ENCODE measurements at regions not wholly inside any gene's neighbourhood (a gene's known extent, or its start where the extent isn't known, plus 50 kb on each side); places are given as distances from the start of the nearest gene placed in this dataset.

DNA sequence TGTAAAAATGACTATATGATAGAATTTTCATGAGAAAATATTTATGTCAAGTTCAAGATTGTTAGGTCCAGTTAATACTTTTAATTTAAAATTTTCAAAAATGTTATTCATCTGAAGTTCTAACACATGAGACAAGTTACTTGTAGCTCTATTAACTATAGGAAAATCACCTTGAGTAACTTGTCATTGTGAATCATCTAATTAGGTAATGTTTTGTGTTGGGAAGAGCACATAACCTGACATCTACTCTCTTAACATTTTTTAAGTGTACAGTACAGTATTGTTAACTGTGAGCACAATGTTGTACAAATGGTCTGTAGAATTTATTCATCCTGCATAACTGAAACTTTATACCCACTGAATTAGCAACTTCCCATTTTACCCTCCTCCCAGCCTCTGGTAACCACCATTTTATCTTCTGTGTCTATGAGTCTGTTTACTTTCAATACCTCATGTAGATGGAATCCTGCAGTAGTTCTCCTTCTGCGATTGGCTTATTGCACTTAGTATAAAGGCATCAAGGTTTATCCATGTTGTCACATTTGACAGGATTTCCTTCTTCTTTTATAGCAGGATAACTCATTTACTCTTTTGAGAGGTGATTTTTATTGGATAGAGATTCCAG lies 54.6 kb downstream of the ARL4A start:
- no peak for DNase-seq

DNA sequence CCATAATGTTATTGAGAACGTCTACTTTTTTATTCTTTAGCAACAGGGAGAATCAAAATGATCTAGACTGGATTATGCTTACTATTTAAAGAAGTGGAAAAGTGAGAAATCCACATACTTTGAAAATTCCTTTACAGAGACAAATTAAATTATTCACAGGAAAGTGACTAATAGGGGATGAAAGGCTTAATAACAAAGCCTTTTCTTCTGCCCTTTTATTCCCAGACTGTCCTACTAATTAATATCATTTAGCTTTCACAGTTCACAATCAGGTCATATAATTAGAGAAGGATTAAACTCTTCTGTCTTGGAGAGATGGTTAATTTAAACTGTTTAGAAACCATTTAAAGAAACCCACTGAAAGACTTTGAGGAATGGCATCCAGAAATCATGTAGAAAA lies 58.8 kb downstream of the ARL4A start:
- DNase-seq = no peak

DNA sequence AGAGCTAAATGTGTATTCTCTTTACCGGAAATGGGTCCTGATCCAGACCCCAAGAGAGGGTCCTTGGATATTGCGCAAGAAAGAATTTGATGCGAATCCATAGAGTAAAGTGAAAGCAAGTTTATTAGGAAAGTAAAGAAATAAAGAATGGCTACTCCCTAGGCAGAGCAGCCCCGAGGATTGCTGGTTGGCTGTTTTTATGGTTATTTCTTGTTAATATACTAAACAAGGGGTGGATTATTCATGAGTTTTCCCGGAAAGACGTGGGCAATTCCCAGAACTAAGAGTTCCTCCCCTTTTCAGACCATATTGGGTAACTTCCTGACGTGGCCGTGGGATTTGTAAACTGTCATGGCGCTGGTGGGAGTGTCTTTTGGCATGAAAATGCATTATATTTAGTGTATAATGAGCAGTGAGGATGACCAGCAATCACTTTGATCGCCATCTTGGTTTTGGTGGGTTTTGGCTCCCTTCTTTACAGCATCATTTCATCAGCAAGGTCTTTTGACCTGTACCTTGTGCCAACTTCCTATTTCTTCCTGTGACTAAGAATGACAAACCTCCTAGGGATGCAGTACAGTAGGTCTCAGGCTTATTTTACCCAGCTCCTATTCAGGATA lies 60.4 kb downstream of the ARL4A start:
- DNase-seq = no peak

DNA sequence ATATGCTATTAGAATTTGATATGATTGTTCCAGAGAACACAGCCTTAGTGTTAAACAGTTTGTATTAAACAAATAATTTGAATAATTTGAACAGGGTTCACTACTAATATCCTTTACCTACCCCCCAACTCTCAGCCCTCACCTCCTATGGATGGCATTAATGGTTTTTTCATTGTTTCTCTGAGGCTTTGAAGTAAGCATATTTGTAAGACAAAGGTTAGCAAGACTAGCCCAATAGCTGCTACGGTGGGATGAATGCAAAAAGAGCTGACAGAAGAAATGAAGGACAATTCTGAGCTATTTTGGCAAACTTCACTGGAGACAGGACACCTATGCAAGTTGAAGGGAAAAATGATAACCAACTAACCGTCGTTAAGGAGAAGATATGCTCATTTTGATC lies 61.6 kb downstream of the ARL4A start:
- DNase-seq = no peak

DNA sequence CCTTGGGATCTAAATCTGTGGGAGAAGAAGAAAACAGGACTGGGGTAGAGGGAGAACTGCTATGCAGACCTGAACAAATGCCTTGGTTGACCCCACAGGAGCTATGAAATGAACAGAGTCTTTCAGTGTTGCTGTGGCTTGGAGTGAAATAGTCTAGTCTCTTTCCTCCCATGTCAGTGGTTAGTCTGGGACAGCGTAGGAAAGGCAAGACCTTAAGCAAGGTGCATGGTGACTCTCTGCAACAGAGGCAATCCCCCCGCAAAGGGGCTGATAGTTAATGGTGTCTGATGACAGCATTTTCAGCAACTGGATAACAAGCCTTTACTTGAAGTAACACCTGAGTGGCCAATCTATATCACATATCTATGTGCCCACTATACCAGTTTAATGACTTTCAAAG lies 62.3 kb downstream of the ARL4A start:
- no peak for DNase-seq

DNA sequence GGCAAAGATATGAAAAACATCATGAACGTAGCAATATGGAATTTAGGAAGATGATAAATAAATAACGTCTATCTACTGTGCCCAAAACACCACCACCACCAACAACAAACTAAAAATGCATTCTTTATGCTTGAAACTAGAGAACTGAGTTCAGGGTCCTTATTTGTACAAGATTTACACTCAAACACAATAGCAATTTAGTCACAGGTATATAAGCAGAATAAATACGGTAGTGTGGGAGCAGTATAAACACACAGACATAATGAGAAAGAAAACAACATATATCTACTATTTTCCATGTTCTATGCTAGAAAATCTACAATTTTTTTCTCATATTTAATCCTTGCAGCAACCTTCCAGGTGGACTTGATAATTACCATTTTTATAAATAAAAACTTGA lies 64.3 kb downstream of the ARL4A start:
- DNase-seq = no peak

DNA sequence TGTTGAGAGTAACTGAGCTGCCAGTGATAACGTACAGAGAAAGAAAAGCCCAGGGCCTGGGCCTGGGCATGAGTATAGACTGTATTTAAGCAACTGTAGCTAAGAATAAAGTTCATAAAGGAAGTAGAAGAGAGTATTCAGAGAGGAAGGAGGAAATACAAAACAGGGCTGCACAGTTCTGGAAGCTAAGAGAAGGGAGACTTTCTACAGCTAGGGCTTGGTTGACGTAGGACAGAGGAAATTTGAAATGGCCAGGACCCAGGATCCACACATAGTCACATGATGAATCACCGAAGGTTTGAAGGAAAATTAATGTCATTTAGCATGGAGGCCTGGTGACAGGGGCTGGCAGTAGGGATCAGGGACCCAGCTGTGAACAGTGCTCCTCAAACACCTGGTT lies 66.7 kb downstream of the ARL4A start:
- DNase-seq = no peak

DNA sequence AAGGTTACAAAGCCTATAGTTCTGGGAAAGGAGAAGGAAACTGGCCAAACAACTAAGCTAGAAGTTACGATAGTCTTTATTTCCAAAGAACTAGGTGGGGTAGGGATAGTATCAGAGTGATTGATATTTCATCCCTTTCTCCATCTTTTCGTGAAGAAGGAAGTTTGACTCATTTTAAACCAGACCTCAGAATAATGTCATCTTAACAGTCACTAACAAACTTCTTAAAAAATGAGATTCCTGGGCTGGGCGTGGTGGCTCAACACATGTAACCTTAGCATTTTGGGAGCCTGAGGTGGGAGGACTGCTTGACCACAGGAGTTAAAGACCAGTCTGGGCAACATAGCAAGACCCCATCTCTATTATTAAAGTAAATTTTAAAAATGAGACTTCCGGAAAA lies 69.4 kb downstream of the ARL4A start:
- DNase-seq = no peak

DNA sequence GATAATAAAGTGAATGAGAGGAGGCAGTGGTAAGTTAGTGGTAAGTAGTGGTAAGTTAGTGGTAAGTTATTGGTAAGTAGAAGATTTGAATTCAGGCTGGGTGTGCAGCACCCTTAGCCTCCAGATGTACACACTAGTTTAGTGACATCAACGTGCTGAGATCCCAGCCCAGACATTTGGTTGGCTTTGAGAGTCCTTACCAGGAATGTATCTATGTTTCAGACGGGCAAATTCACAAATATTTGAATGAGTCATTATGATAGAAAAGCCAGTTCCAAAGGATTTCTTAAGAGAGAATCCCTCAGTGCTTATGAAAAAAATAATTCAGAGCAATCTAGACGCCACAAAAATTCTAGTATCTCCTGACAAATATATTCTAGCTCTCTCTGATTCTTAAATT lies 70.0 kb downstream of the ARL4A start:
- no peak for DNase-seq

DNA sequence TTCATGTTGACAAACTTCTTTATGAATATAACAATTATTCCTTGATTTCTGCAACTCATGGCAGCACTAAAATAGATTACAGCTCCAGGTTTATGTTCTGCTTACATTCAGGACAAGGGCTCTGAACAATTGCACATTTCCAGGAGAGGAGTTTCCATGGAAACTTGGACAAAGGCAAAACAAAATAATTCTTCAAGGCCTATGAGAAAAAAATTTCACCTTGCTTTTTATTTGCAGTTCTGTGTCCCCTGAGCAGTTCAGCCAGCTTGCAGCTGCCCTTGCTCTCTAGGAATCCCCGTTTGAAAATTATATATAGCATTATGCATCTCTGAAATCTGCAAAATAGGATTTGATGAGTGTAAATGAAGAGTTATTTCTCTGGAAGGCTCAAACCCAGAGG lies 71.7 kb downstream of the ARL4A start:
- DNase-seq = no peak

DNA sequence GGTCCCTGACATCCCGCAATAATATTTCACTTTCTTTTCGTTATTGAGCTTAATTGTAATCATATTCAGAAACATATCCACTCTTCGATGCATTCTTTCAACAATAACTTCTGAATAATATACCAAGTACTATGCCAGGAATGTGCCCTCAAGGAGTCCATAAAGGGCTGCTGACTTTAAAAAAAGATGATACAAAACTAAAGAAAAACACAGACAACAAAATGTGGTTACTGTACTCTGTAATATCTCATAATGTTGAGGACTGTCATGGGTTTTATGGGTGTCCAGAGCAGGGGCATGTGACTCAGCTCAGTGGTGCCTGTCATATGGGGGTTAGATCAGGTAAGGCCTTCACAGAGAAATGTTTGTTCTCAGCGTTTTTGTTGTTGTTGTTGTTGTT lies 73.7 kb downstream of the ARL4A start:
- DNase-seq = no peak

DNA sequence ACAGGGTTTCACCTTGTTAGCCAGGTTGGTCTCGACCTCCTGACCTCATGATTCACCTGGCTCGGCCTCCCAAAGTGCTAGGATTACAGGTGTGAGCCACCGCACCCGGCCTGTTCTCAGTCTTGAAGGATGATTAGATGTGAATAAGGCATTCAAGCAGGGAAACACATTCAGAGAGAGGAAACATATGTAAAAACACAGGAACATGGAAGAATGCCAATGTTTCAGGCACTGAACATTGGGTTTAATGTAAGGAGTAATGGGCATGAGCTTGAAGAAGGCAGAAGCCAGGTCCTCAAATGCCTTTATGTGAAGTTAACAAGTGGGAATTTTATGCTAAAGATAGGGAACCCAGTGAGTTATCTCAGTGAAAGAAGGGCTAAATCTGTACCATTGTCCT lies 74.3 kb downstream of the ARL4A start:
- no peak for DNase-seq

DNA sequence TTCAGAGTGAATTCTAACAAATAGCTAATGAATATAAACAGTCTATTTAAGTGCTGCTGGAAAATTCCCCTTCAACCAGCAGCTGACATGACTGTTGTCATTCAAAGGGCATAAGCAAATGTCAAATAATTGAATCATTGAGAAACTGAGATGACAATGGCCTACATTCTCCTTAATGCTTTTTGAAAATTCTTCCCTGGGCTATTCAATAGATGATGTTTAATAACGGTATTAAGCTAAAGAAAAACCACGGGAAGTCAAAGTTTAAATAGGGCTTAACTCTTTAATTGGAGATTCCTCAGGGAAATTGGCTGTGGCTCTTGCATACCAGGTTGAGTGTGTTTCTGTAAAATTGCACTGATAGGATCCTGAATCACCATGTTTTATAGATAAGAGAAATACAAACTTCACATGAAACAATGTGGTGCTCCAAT lies 77.0 kb downstream of the ARL4A start:
- DNase-seq = no peak

DNA sequence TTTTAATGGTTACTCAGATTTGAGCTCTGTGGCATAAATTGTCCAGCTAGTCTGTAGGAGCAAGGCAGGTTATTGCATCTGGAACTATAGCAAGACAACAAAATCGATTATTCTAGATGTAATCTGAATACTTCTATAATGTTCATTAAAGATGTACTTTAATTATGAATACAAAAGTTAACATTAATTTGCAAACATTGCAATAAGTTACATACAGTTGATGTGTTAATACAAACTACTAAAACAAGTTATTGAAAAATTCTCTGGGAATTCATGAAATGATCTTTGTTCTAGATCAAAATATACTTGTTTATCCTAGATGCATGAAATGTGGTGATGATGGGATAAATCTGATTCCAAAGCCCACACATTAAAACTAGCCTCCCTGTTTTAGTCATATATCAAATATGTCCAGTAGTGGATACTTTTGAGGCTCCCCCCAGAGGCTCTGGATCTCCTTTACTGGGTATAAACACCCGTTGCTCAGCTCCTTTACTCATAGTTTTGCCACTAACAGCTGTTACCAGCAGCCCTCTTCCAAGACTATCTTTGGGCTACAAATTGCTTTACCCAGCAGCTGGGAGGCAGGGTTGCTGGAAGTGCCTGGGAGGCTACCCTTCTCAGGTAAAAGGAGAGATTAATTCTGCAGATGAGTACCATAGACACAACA lies 78.1 kb downstream of the ARL4A start:
- no peak for DNase-seq

DNA sequence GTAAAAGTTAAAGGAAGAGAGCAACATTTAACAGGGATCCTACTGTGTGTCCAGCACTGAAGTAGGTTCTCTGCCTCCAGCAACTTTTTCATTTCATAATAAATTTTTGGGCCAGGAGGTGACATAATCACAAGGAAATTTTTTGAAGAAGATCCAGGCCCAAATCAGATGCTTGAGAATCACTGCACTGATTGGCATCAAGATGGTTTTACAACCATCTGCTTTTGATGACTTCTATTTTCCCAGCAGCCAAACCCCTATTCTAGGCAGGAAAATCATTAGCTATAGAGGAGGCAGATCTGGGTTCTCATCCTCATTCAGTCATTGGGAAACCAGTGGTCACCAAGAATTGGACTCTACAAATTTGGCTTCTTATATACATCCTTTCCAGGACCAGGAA lies 79.0 kb downstream of the ARL4A start:
- DNase-seq = no peak

DNA sequence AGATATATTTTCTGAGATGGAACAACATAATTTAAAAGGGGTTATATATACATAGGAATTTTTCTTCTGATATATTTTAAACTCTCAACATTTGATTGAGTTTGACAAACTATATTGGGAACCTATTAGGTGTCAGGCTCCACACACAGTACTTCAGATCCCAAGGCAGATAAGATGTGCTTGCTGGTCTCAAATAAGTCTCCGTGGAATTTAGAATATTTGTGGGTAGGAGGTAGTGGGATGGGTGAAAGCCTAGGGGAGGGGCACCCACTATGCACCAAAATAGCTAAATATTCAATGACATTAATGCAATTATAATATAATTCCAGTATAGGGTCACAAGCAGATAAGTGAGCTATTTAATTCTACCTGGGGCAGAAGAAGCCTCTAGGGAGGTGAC lies 81.5 kb downstream of the ARL4A start:
- DNase-seq = no peak

DNA sequence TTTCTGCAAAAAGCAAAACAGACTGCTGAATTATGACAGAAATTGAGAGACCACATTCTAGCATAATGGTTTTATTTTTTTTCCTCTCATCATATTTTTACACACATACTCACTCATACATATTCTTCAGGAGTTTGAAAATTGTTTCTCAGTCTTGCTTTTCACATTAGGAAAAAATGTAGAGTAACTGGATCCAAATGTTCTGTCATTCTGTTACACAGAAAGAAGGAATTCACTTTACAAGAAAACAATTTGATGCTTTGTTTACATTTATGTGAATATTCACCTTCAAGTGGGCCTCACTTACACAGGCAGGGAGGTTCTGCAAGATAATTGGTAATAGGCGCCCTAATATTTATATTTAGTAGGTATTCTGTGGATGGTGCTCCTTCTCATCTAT lies 82.0 kb downstream of the ARL4A start:
- no peak for DNase-seq

DNA sequence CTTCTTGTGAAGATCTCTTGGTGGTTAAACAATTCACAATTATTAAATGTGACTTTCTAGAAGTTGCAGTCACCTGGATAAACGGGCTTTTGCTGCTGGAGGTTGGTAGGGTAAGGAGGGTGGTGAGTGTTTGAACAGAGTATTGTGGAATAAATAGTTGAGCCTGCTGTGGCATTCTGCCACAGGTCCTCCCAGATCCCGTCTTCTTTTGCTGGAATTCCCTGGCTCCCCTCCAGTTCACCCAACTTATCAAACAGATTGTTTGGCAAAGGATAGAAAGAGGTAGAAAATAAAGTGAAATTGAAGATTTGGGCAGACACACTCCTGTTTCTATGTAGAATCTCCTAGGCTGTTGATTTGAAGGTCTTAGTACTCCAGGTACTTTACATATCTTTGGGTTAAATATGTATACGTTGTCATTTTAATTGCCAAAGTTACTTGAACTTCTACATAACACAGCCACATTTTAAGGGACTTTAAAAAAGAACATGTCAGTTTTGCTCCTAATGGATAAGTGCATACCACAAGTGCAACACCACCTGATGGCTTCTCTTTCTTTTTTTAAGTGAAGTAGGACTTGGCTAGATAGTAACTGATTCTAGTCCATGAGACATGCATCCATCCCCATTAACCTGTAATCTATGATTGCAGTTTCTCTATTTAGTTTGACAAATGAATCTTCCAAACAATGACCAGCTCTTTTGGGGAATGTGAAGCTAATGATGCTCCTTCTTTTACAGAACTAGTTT lies 83.0 kb downstream of the ARL4A start:
- peak; percentile 22 for DNase-seq

DNA sequence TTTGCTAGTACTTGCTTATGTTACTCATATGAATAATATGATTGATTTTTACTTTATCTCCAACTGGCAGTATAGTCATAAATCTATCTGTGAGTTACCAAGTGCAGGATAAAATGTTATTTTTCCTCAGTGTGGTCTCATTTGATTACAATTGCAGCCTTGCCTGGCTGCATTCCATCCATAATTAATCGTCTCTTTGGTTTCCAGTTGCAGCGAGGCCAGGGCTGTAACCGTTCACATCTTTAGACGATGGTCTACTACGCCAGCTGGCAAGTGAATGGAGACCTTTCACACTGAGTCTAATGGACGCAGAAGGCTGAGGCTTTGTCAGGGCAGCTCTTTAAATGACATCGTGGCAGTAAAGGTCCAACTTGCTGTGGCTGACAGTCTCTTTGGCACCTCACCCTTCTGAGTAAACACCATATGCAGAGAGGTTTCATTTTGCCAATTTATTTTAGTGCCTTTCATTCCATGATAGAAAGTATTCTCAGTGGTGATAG lies 84.0 kb downstream of the ARL4A start:
- peak; percentile 60 for DNase-seq

DNA sequence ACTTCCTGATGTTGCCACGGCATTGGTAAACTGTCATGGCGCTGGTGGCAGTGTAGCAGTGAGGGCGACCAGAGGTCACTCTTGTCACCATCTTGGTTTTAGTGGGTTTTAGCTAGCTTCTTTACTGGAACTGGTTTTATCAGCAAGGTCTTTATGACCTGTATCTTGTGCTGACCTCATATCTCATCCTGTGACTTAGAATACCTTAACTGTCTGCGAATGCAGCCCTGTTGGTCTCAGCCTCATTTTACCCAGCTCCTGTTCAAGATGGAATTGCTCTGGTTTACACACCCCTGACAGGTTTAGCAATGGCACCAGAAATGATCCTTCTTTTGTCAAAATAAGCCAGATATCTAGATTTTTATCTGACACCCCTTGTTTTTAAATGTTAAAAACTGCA lies 85.3 kb downstream of the ARL4A start:
- DNase-seq = no peak

DNA sequence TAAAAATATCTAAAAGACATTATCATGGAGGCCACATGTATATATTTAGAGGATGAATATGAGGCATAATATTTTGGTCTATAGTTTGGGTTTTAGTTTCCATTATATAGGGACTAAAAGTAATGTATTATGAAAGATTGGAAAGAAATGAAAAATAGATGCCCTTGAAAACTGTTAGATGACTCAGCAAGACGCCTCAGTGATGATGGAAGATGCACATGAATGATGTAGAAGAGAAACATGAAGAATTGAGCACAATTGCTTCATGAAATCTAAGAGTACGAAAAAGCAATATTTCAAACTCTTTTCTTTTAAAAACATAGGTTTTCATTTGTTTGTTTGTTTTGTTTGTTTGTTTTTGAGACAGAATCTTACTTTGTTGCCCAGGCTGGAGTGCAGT lies 89.8 kb downstream of the ARL4A start:
- DNase-seq = no peak

DNA sequence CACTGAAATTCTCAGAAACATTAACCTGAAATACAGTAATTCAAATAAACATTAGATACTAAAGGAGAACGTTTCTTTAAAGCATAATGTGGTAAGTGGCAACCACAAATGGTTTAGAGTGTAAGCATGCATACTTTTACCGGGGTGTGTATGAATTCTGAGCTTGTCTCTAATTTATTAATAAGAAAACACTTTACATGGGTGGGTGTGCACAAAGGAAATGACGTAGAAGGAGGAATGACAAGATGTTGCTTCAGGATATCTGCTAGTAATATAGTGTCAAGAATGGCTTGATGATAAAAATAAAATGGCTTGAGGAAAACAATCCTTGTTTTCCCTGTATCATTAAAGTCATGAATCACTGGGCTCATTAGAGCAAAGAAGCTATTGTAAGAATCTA lies 92.5 kb downstream of the ARL4A start:
- no peak for DNase-seq

DNA sequence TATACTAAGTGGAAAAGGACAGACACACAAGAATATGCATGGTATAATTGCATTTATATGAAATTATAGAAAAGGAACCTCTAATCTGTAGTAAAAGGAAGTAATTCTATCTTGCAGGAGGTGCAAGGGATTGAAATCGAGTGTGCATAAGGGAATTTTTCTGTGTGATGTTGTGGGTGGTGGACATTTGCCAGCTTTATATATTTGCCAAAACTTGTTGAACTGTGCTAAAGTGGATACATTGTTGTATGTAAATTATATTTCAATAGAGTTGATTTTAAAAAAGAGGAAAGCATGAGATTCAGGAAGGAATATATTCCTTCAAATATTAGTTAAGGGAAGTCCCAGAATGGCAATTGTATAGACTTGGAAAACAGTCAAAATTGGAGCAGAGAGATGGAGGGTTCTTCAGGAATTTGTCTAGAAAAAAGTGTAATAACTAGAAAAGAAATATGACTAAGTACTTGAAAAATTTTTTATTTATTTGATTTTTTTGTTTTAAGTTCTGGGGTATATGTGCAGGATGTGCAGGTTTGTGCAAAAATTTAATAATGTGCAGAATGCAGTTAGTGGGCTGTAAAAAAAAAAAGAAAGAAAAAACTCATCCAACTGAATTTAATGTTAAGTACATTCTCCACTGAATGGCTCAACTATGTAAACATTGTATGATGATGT lies 96.1 kb downstream of the ARL4A start:
- no peak for DNase-seq

Data from NCI-H2029 (cell line).